Breast epithelium (tissue), 3 donors: ENCODE measurements at regions not wholly inside any gene's neighbourhood (a gene's known extent, or its start where the extent isn't known, plus 50 kb on each side); places are given as distances from the start of the nearest gene placed in this dataset.

Experiments
- CTCF ChIP-seq, 3 donors: fragments of 450-650 bp; IDR thresholded peaks; one replicate each; pipeline ENCODE4 v1.5.1; 2016 to 2017; ENCODE audit warnings: antibody characterized with exemption in 3 of 3, mild to moderate bottlenecking in 3 of 3, moderate library complexity in 3 of 3
- POLR2A ChIP-seq: fragments of 450-650 bp; IDR thresholded peaks from one replicate; pipeline ENCODE4 v1.6.1; 2016; ENCODE audit warnings: antibody characterized with exemption, mild to moderate bottlenecking, moderate library complexity
- POLR2AphosphoS5 ChIP-seq, 3 donors: sonication (generic); formaldehyde crosslinking; IDR thresholded peaks; one replicate each; pipeline ENCODE4 v1.6.1; 2017; ENCODE audit warnings: antibody characterized with exemption in 3 of 3

- TF ChIP-seq CTCF (IDR thresholded peaks at IDR 0.05) (no peak), POLR2AphosphoS5 (IDR thresholded peaks at IDR 0.05) (no peak), POLR2A (no peak)
Measured at GRCh38 chr11:91731051-91731450, 493.6 kb upstream of the FAT3 start.
